PC-9 (cell line): ENCODE measurements at regions not wholly inside any gene's neighbourhood (a gene's known extent, or its start where the extent isn't known, plus 50 kb on each side); places are given as distances from the start of the nearest gene placed in this dataset.

ENCODE experiments used
- CTCF ChIP-seq: fragments of 200-600 bp; sonication (generic); conservative IDR thresholded peaks from 2 replicates; pipeline ENCODE4 v1.6.1; 2017; ENCODE audit warnings: mixed run types, antibody characterized with exemption, mild to moderate bottlenecking, moderate library complexity
- EZH2 ChIP-seq: fragments of 200-600 bp; sonication (generic); IDR thresholded peaks from 2 replicates; pipeline ENCODE4 v1.8.0; 2017; ENCODE audit warnings: antibody characterized with exemption, low read depth

- no peak for TF ChIP-seq CTCF
- TF ChIP-seq EZH2, result no peak
Observed at GRCh38 chr2:175741164-175741563, 260.9 kb downstream of the LNPK start.
